ENCODE measurements at regions not wholly inside any gene's neighbourhood (a gene's known extent, or its start where the extent isn't known, plus 50 kb on each side); places are given as distances from the start of the nearest gene placed in this dataset.

DNA sequence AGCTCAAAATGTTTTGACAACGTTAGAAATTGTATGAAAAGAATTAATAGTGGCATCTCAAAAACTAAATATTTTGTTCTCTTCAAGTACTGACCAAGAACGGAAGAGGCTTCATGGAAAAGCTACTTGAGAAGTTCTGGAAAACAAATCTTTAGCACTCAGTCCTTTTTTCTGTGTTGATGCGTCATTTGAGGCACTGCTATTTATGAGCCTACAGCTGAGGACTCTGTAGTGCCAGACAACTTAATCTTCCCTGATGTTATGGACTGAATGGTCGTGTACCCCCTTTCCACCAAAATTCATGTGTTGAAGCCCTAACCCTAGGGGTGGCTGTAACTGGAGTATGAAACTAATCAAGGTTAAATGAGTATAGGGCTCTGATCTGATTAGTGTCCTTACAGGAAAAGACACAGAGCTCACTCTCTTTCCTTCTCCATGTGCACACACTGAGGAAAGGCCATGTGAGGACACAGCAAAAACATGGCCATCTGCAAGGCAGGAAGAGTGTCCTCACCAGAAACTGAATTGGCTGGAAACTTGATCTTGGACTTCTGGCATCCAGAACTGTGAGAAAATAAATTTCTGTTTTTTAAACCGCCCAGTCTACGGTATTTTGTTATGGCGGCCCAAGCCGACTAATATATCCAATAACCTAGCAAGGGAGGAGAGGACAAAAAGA, 337.0 kb upstream of the CLEC14A start:
- TF ChIP-seq EZH2phosphoT487 (IDR thresholded peaks at IDR 0.05) (no peak), EZH2 (IDR thresholded peaks at IDR 0.05) (no peak)
- TF ChIP-seq, protein P1, sequence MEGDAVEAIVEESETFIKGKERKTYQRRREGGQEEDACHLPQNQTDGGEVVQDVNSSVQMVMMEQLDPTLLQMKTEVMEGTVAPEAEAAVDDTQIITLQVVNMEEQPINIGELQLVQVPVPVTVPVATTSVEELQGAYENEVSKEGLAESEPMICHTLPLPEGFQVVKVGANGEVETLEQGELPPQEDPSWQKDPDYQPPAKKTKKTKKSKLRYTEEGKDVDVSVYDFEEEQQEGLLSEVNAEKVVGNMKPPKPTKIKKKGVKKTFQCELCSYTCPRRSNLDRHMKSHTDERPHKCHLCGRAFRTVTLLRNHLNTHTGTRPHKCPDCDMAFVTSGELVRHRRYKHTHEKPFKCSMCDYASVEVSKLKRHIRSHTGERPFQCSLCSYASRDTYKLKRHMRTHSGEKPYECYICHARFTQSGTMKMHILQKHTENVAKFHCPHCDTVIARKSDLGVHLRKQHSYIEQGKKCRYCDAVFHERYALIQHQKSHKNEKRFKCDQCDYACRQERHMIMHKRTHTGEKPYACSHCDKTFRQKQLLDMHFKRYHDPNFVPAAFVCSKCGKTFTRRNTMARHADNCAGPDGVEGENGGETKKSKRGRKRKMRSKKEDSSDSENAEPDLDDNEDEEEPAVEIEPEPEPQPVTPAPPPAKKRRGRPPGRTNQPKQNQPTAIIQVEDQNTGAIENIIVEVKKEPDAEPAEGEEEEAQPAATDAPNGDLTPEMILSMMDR (IDR thresholded peaks at IDR 0.05) = no peak
- H3K4me1 Mint-ChIP-seq = peaks cover 7% of the 10 kb centered on the region
- Histone ChIP-seq H3K4me1 (no peaks in the 10 kb centered on the region), H3K27ac (no peak overlapping the region), H3F3A (ENCODE audit: low read depth) (no peaks in the 10 kb centered on the region), H3K79me2 (ENCODE audit: low read depth) (no peaks in the 10 kb centered on the region), H3K9ac (no peak overlapping the region), H4K20me1 (ENCODE audit: low read depth) (no peaks in the 10 kb centered on the region), H3K9me3 (ENCODE audit: low read depth) (no peaks in the 10 kb centered on the region), H3K36me3 (no peaks in the 10 kb centered on the region), H3K27me3 (no peaks in the 10 kb centered on the region), H3K4me3 (no peak overlapping the region), H2AFZ (replicated peaks) (no peak overlapping the region), H3K4me2 (no peak overlapping the region)
- H3K27me3 Mint-ChIP-seq (ENCODE audit: insufficient read depth, low read depth) = no peaks in the 10 kb centered on the region
- H3K4me3 Mint-ChIP-seq = no peak overlapping the region
- H3K36me3 Mint-ChIP-seq = no peaks in the 10 kb centered on the region
- peaks cover 4% of the 10 kb centered on the region for H3K9me3 Mint-ChIP-seq
- H3K27ac Mint-ChIP-seq = no peak overlapping the region
- DNase-seq (ENCODE audit: low spot score) = no peak

DNA sequence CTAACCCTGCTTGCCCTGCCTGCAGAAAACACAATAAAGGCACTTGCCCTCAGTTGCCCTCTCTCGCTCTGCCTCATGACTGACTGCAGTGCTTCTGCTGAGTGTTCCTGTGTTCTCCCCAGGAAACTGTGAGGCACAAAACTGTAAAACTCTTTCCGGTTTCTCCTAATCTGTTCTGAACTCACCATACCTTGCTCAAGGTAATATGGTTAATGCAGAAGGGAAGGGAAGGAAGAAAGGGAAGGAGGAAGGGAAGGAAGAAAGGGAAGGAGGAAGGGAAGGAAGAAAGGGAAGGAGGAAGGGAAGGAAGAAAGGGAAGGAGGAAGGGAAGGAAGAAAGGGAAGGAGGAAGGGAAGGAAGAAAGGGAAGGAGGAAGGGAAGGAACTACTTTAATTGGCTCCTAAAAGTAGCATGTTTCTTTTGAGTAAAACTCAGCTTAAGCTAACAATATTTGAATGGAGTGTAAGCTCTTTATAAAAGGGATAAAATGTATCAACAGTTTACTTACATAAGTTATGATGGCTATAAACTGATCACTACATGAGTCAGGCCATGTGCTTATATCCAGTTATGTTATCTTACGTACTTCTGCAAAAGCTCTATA, 334.0 kb upstream of the CLEC14A start:
- no peaks in the 10 kb centered on the region for H3K79me2 ChIP-seq (ENCODE audit: low read depth)
- no peak overlapping the region for H3K9ac ChIP-seq
- no peak overlapping the region for H3K4me3 ChIP-seq
- peaks cover 6% of the 10 kb centered on the region for H3K9me3 ChIP-seq (ENCODE audit: low read depth)
- no peaks in the 10 kb centered on the region for H3K27me3 Mint-ChIP-seq (ENCODE audit: insufficient read depth, low read depth)
- DNase-seq (ENCODE audit: low spot score) = no peak
- H3K4me2 ChIP-seq = no peak overlapping the region
- H3K4me1 Mint-ChIP-seq = peaks cover 7% of the 10 kb centered on the region
- H3K9me3 Mint-ChIP-seq = peaks cover 2% of the 10 kb centered on the region
- no peaks in the 10 kb centered on the region for H3K36me3 Mint-ChIP-seq
- no peak overlapping the region for H3K27ac Mint-ChIP-seq
- no peaks in the 10 kb centered on the region for H3K4me1 ChIP-seq
- no peaks in the 10 kb centered on the region for H4K20me1 ChIP-seq (ENCODE audit: low read depth)
- H3K27ac ChIP-seq = no peak overlapping the region
- no peaks in the 10 kb centered on the region for H3K27me3 ChIP-seq
- TF ChIP-seq, protein P1 (IDR thresholded peaks at IDR 0.05) = no peak
- TF ChIP-seq EZH2phosphoT487 (IDR thresholded peaks at IDR 0.05) (no peak), EZH2 (IDR thresholded peaks at IDR 0.05) (no peak)
- no peaks in the 10 kb centered on the region for H3F3A ChIP-seq (ENCODE audit: low read depth)
- H2AFZ ChIP-seq (replicated peaks) = peak overlapping the region; percentile 26
- H3K4me3 Mint-ChIP-seq = no peak overlapping the region
- no peaks in the 10 kb centered on the region for H3K36me3 ChIP-seq

DNA sequence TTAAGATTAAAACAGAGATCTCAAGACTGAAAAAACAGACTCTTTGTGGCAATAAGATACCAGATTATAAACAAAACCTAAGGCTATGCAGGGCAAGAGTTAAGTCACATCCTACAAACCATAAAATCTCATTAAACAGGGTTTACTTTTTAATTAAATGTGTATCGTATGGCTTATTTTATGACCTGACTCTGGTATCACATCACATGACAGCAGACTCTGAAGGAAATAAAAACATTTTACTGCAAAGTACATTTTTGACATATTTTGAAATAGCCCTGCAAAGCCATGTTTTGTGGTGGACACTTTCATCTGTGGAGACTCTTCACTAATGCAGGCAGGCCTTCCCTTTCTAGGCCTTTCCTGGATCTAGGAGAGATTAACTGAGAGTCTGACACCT, 327.6 kb upstream of the CLEC14A start:
- H3K27ac ChIP-seq = no peak overlapping the region
- no peaks in the 10 kb centered on the region for H3K79me2 ChIP-seq (ENCODE audit: low read depth)
- H3K36me3 Mint-ChIP-seq = no peaks in the 10 kb centered on the region
- H3K27ac Mint-ChIP-seq = no peak overlapping the region
- no peaks in the 10 kb centered on the region for H3K4me1 Mint-ChIP-seq
- TF ChIP-seq EZH2phosphoT487 (IDR thresholded peaks at IDR 0.05) = no peak
- TF ChIP-seq EZH2 (IDR thresholded peaks at IDR 0.05) = no peak
- TF ChIP-seq, protein P1 (IDR thresholded peaks at IDR 0.05) = no peak
- no peak overlapping the region for H3K4me2 ChIP-seq
- H3K4me1 ChIP-seq = no peaks in the 10 kb centered on the region
- H3K4me3 Mint-ChIP-seq = no peak overlapping the region
- H3K9me3 ChIP-seq (ENCODE audit: low read depth) = peaks cover 6% of the 10 kb centered on the region
- no peak overlapping the region for H3K9ac ChIP-seq
- H3K4me3 ChIP-seq = no peak overlapping the region
- H3K27me3 ChIP-seq = no peaks in the 10 kb centered on the region
- no peaks in the 10 kb centered on the region for H3K9me3 Mint-ChIP-seq
- no peaks in the 10 kb centered on the region for H3K36me3 ChIP-seq
- no peaks in the 10 kb centered on the region for H3K27me3 Mint-ChIP-seq (ENCODE audit: insufficient read depth, low read depth)
- DNase-seq (ENCODE audit: low spot score) = no peak
- no peaks in the 10 kb centered on the region for H3F3A ChIP-seq (ENCODE audit: low read depth)
- no peak overlapping the region for H2AFZ ChIP-seq (replicated peaks)
- no peaks in the 10 kb centered on the region for H4K20me1 ChIP-seq (ENCODE audit: low read depth)

Data from neural progenitor cell (in vitro differentiated cells).